ENCODE measurements at regions not wholly inside any gene's neighbourhood (a gene's known extent, or its start where the extent isn't known, plus 50 kb on each side); places are given as distances from the start of the nearest gene placed in this dataset.

- H3K36me3 ChIP-seq (ENCODE audit: insufficient read depth, low read length) = no peaks in the 10 kb centered on the region
- no peak overlapping the region for H3K4me3 ChIP-seq (ENCODE audit: low read depth, low read length)
- no peaks in the 10 kb centered on the region for H3K79me2 ChIP-seq (ENCODE audit: control insufficient read depth, insufficient read depth, low read length, unreplicated experiment)
- H3K4me1 ChIP-seq (ENCODE audit: control insufficient read depth, insufficient read depth, low read length, unreplicated experiment) = no peaks in the 10 kb centered on the region
- H2AFZ ChIP-seq (ENCODE audit: low read length, unreplicated experiment) = no peak overlapping the region
- peaks cover 6% of the 10 kb centered on the region; the same call in 1 of the 2 replicates for H3K27me3 ChIP-seq (ENCODE audit: insufficient read depth, low read length)
- no peak overlapping the region for H3K27ac ChIP-seq (ENCODE audit: low read depth, low read length)
These were observed 105.8 kb upstream of the NOX3 start for GRCh38 chr6:155561257-155561965.

GRCh38 chr6:155549928-155550327, 94.3 kb upstream of the NOX3 start:
- H3K27me3 ChIP-seq (ENCODE audit: insufficient read depth, low read length) = peaks cover 18% of the 10 kb centered on the region; the same call in 1 of the 2 replicates
- no peaks in the 10 kb centered on the region for H3K4me1 ChIP-seq (ENCODE audit: control insufficient read depth, insufficient read depth, low read length, unreplicated experiment)
- H2AFZ ChIP-seq (ENCODE audit: low read length, unreplicated experiment) = no peak overlapping the region
- H3K79me2 ChIP-seq (ENCODE audit: control insufficient read depth, insufficient read depth, low read length, unreplicated experiment) = no peaks in the 10 kb centered on the region
- H3K36me3 ChIP-seq (ENCODE audit: insufficient read depth, low read length) = no peaks in the 10 kb centered on the region
- no peak overlapping the region for H3K4me3 ChIP-seq (ENCODE audit: low read depth, low read length)
- H3K27ac ChIP-seq (ENCODE audit: low read depth, low read length) = no peak overlapping the region

- Histone ChIP-seq H3K4me3 (ENCODE audit: low read depth, low read length) (no peak overlapping the region), H3K36me3 (ENCODE audit: insufficient read depth, low read length) (no peaks in the 10 kb centered on the region), H3K79me2 (ENCODE audit: control insufficient read depth, insufficient read depth, low read length, unreplicated experiment) (no peaks in the 10 kb centered on the region), H3K27me3 (ENCODE audit: insufficient read depth, low read length) (peaks cover 18% of the 10 kb centered on the region; the same call in 1 of the 2 replicates), H3K27ac (ENCODE audit: low read depth, low read length) (no peak overlapping the region), H2AFZ (ENCODE audit: low read length, unreplicated experiment) (no peak overlapping the region), H3K4me1 (ENCODE audit: control insufficient read depth, insufficient read depth, low read length, unreplicated experiment) (no peaks in the 10 kb centered on the region)
These were observed 93.6 kb upstream of the NOX3 start for GRCh38 chr6:155549028-155549798.

GRCh38 chr6:155548576-155548975, 92.9 kb upstream of the NOX3 start:
- H3K4me3 ChIP-seq (ENCODE audit: low read depth, low read length) = no peak overlapping the region
- no peak overlapping the region for H3K27ac ChIP-seq (ENCODE audit: low read depth, low read length)
- H3K4me1 ChIP-seq (ENCODE audit: control insufficient read depth, insufficient read depth, low read length, unreplicated experiment) = no peaks in the 10 kb centered on the region
- H3K27me3 ChIP-seq (ENCODE audit: insufficient read depth, low read length) = peaks cover 18% of the 10 kb centered on the region; the same call in 1 of the 2 replicates
- H3K36me3 ChIP-seq (ENCODE audit: insufficient read depth, low read length) = no peaks in the 10 kb centered on the region
- H2AFZ ChIP-seq (ENCODE audit: low read length, unreplicated experiment) = no peak overlapping the region
- no peaks in the 10 kb centered on the region for H3K79me2 ChIP-seq (ENCODE audit: control insufficient read depth, insufficient read depth, low read length, unreplicated experiment)

GRCh38 chr6:155544677-155545076, 89.0 kb upstream of the NOX3 start:
- Histone ChIP-seq H3K27ac (ENCODE audit: low read depth, low read length) (no peak overlapping the region), H3K36me3 (ENCODE audit: insufficient read depth, low read length) (no peaks in the 10 kb centered on the region), H3K4me1 (ENCODE audit: control insufficient read depth, insufficient read depth, low read length, unreplicated experiment) (no peaks in the 10 kb centered on the region), H3K4me3 (ENCODE audit: low read depth, low read length) (no peak overlapping the region), H2AFZ (ENCODE audit: low read length, unreplicated experiment) (no peak overlapping the region), H3K79me2 (ENCODE audit: control insufficient read depth, insufficient read depth, low read length, unreplicated experiment) (no peaks in the 10 kb centered on the region), H3K27me3 (ENCODE audit: insufficient read depth, low read length) (peaks cover 8% of the 10 kb centered on the region; the same call in 1 of the 2 replicates)

GRCh38 chr6:155543166-155543847, 87.7 kb upstream of the NOX3 start:
- Histone ChIP-seq H3K27me3 (ENCODE audit: insufficient read depth, low read length) (peaks cover 8% of the 10 kb centered on the region; the same call in 1 of the 2 replicates), H3K79me2 (ENCODE audit: control insufficient read depth, insufficient read depth, low read length, unreplicated experiment) (no peaks in the 10 kb centered on the region), H3K4me3 (ENCODE audit: low read depth, low read length) (no peak overlapping the region), H3K36me3 (ENCODE audit: insufficient read depth, low read length) (no peaks in the 10 kb centered on the region), H2AFZ (ENCODE audit: low read length, unreplicated experiment) (no peak overlapping the region), H3K4me1 (ENCODE audit: control insufficient read depth, insufficient read depth, low read length, unreplicated experiment) (no peaks in the 10 kb centered on the region), H3K27ac (ENCODE audit: low read depth, low read length) (no peak overlapping the region)

- Histone ChIP-seq H3K36me3 (ENCODE audit: insufficient read depth, low read length) (no peaks in the 10 kb centered on the region), H3K79me2 (ENCODE audit: control insufficient read depth, insufficient read depth, low read length, unreplicated experiment) (no peaks in the 10 kb centered on the region), H3K27ac (ENCODE audit: low read depth, low read length) (no peak overlapping the region), H3K27me3 (ENCODE audit: insufficient read depth, low read length) (peaks cover 8% of the 10 kb centered on the region; the same call in 1 of the 2 replicates), H3K4me1 (ENCODE audit: control insufficient read depth, insufficient read depth, low read length, unreplicated experiment) (no peaks in the 10 kb centered on the region), H3K4me3 (ENCODE audit: low read depth, low read length) (no peak overlapping the region), H2AFZ (ENCODE audit: low read length, unreplicated experiment) (no peak overlapping the region)
These were observed 86.4 kb upstream of the NOX3 start for GRCh38 chr6:155542036-155542435.

- Histone ChIP-seq H3K27me3 (ENCODE audit: insufficient read depth, low read length) (no peaks in the 10 kb centered on the region), H2AFZ (ENCODE audit: low read length, unreplicated experiment) (no peak overlapping the region), H3K4me1 (ENCODE audit: control insufficient read depth, insufficient read depth, low read length, unreplicated experiment) (no peaks in the 10 kb centered on the region), H3K27ac (ENCODE audit: low read depth, low read length) (no peak overlapping the region), H3K36me3 (ENCODE audit: insufficient read depth, low read length) (no peaks in the 10 kb centered on the region), H3K79me2 (ENCODE audit: control insufficient read depth, insufficient read depth, low read length, unreplicated experiment) (no peaks in the 10 kb centered on the region), H3K4me3 (ENCODE audit: low read depth, low read length) (no peak overlapping the region)
These were observed 83.2 kb upstream of the NOX3 start for GRCh38 chr6:155538708-155539390.

GRCh38 chr6:155534678-155535077, 79.0 kb upstream of the NOX3 start:
- no peaks in the 10 kb centered on the region for H3K79me2 ChIP-seq (ENCODE audit: control insufficient read depth, insufficient read depth, low read length, unreplicated experiment)
- H3K4me1 ChIP-seq (ENCODE audit: control insufficient read depth, insufficient read depth, low read length, unreplicated experiment) = peaks cover 5% of the 10 kb centered on the region
- no peak overlapping the region for H2AFZ ChIP-seq (ENCODE audit: low read length, unreplicated experiment)
- no peak overlapping the region for H3K4me3 ChIP-seq (ENCODE audit: low read depth, low read length)
- H3K36me3 ChIP-seq (ENCODE audit: insufficient read depth, low read length) = no peaks in the 10 kb centered on the region
- no peak overlapping the region for H3K27ac ChIP-seq (ENCODE audit: low read depth, low read length)
- H3K27me3 ChIP-seq (ENCODE audit: insufficient read depth, low read length) = no peaks in the 10 kb centered on the region

- Histone ChIP-seq H2AFZ (ENCODE audit: low read length, unreplicated experiment) (no peak overlapping the region), H3K36me3 (ENCODE audit: insufficient read depth, low read length) (no peaks in the 10 kb centered on the region), H3K4me1 (ENCODE audit: control insufficient read depth, insufficient read depth, low read length, unreplicated experiment) (peaks cover 16% of the 10 kb centered on the region), H3K27ac (ENCODE audit: low read depth, low read length) (peak overlapping the region; percentile 94), H3K4me3 (ENCODE audit: low read depth, low read length) (no peak overlapping the region), H3K79me2 (ENCODE audit: control insufficient read depth, insufficient read depth, low read length, unreplicated experiment) (no peaks in the 10 kb centered on the region), H3K27me3 (ENCODE audit: insufficient read depth, low read length) (no peaks in the 10 kb centered on the region)
These were observed 74.7 kb upstream of the NOX3 start for GRCh38 chr6:155530219-155530834.
